Mesothelial cell of epicardium (in vitro differentiated cells): ENCODE measurements at regions not wholly inside any gene's neighbourhood (a gene's known extent, or its start where the extent isn't known, plus 50 kb on each side); places are given as distances from the start of the nearest gene placed in this dataset.
A peak's percentile ranks its signal among the peaks of the same experiment; 100 is the strongest.

Experiments used
- DNase-seq, 2 experiments: peaks; one replicate each; pipeline ENCODE4 v3.0.0; 2021; ENCODE audit warnings: low spot score in 2 of 2; ENCODE audit not compliant: unreplicated experiment in 2 of 2
- H3K27ac Mint-ChIP-seq: 2 replicates; pipeline ENCODE4 v1.8.0; 2021; ENCODE audit warnings: mixed read lengths
- H3K27me3 Mint-ChIP-seq: 2 replicates; pipeline ENCODE4 v1.8.0; 2021; ENCODE audit warnings: low read depth, mixed read lengths
- H3K36me3 Mint-ChIP-seq: 2 replicates; pipeline ENCODE4 v1.8.0; 2021; ENCODE audit warnings: mixed read lengths
- H3K4me1 Mint-ChIP-seq: 2 replicates; pipeline ENCODE4 v1.8.0; 2021; ENCODE audit warnings: mixed read lengths
- H3K4me3 Mint-ChIP-seq: 2 replicates; pipeline ENCODE4 v1.8.0; 2021; ENCODE audit warnings: mild to moderate bottlenecking, moderate library complexity, mixed read lengths
- H3K9me3 Mint-ChIP-seq: 2 replicates; pipeline ENCODE4 v1.8.0; 2021; ENCODE audit warnings: mixed read lengths
- CTCF ChIP-seq: fragments of 200-600 bp; sonication (generic); IDR thresholded peaks from one replicate; pipeline ENCODE4 v1.5.0; 2021; ENCODE audit warnings: antibody characterized with exemption; ENCODE audit not compliant: unreplicated experiment

- no peaks in the 10 kb centered on the region for H3K36me3 Mint-ChIP-seq
- no peak for TF ChIP-seq CTCF
- peak in 1 of 2 experiments; percentile 22 for DNase-seq
- no peaks in the 10 kb centered on the region for H3K4me1 Mint-ChIP-seq
- H3K4me3 Mint-ChIP-seq = no peak overlapping the region
- no peaks in the 10 kb centered on the region for H3K9me3 Mint-ChIP-seq
- H3K27ac Mint-ChIP-seq = no peak overlapping the region
- peaks cover 24% of the 10 kb centered on the region for H3K27me3 Mint-ChIP-seq
These were observed 244.9 kb upstream of the IRX1 start for GRCh38 chr5:3350781-3351180.

GRCh38 chr5:3349704-3350565 is 245.7 kb upstream of the IRX1 start:
- peak; percentile 5 to 14 for DNase-seq
- H3K27me3 Mint-ChIP-seq = peaks cover 27% of the 10 kb centered on the region
- no peak overlapping the region for H3K4me3 Mint-ChIP-seq
- H3K27ac Mint-ChIP-seq = no peak overlapping the region
- no peaks in the 10 kb centered on the region for H3K4me1 Mint-ChIP-seq
- no peaks in the 10 kb centered on the region for H3K9me3 Mint-ChIP-seq
- no peak for TF ChIP-seq CTCF
- H3K36me3 Mint-ChIP-seq = no peaks in the 10 kb centered on the region

- Mint-ChIP-seq H3K36me3 (no peaks in the 10 kb centered on the region), H3K4me3 (no peak overlapping the region), H3K27ac (no peak overlapping the region), H3K4me1 (no peaks in the 10 kb centered on the region), H3K9me3 (no peaks in the 10 kb centered on the region), H3K27me3 (peaks cover 38% of the 10 kb centered on the region)
- TF ChIP-seq CTCF = no peak
- peak; percentile 10 to 17 for DNase-seq
These were observed 246.8 kb upstream of the IRX1 start for GRCh38 chr5:3348576-3349535.

GRCh38 chr5:3347741-3348140 is 247.9 kb upstream of the IRX1 start:
- DNase-seq = peak in 1 of 2 experiments; percentile 5
- H3K9me3 Mint-ChIP-seq = no peaks in the 10 kb centered on the region
- H3K27ac Mint-ChIP-seq = no peak overlapping the region
- H3K27me3 Mint-ChIP-seq = peaks cover 36% of the 10 kb centered on the region
- no peak for TF ChIP-seq CTCF
- no peak overlapping the region for H3K4me3 Mint-ChIP-seq
- H3K36me3 Mint-ChIP-seq = no peaks in the 10 kb centered on the region
- H3K4me1 Mint-ChIP-seq = no peaks in the 10 kb centered on the region

- Mint-ChIP-seq H3K4me1 (no peaks in the 10 kb centered on the region), H3K27ac (no peak overlapping the region), H3K36me3 (no peaks in the 10 kb centered on the region), H3K27me3 (peaks cover 37% of the 10 kb centered on the region), H3K4me3 (no peak overlapping the region), H3K9me3 (no peaks in the 10 kb centered on the region)
- no peak for DNase-seq
- no peak for TF ChIP-seq CTCF
These were observed 249.4 kb upstream of the IRX1 start for GRCh38 chr5:3346111-3346820.
